HS-5 (cell line): ENCODE measurements at regions not wholly inside any gene's neighbourhood (a gene's known extent, or its start where the extent isn't known, plus 50 kb on each side); places are given as distances from the start of the nearest gene placed in this dataset.
"Not testable (repeated sequence)": the region's sequence is repeated elsewhere in the genome, so short reads cannot be mapped to it uniquely, and the experiment has no call there.

ENCODE experiments used
- DNase-seq: peaks from one replicate; pipeline ENCODE4 v3.0.0-alpha.2; 2012; ENCODE audit warnings: low read depth

- DNase-seq = no peak
Observed at GRCh38 chr4:100631281-100631968, 113.6 kb upstream of the EMCN start.

DNA sequence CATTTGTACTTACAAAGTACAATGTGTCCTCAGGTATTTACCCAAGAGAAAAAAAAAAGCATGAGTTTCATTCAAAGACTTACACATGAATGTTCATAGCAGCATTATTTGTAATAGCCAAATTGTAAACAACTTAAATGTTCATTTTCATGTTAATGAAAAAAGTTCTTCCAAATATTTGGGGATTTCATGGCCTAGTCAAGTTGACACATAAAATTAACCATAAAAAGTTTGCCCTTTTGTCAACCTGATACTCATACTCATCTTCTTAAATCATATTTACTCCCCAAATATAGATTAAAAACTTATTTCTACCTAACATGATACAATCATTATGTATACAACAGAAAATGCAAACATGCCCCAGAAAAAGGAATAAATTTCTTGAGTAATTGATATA lies 112.5 kb upstream of the EMCN start:
- DNase-seq = no peak

- DNase-seq = no peak
Observed at GRCh38 chr4:100609810-100610209, 92.0 kb upstream of the EMCN start.

GRCh38 chr4:100608651-100609050 lies 90.8 kb upstream of the EMCN start:
- not testable (repeated sequence) for DNase-seq

DNA sequence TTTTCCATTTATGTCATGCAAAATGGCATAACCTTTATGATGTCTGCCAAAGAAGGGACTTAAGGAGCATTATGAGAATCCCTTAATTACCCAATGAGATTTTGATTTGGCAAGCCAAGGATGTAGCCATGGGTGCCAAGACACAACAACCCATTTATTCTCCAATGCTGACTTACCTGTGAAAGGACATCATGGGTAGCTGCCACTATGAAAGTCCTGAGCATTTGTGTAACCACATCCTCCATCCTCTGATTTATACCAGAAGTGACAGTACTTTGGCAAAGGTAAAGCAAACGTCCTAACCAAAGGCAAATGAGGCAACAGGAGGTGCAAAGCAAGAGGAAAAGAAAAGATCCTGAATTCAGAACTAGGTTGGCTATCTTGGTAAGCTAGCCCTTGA lies 87.3 kb upstream of the EMCN start:
- DNase-seq = no peak

GRCh38 chr4:100593935-100594334 lies 76.1 kb upstream of the EMCN start:
- DNase-seq = no peak

GRCh38 chr4:100591161-100591876 lies 73.5 kb upstream of the EMCN start:
- no peak for DNase-seq

DNA sequence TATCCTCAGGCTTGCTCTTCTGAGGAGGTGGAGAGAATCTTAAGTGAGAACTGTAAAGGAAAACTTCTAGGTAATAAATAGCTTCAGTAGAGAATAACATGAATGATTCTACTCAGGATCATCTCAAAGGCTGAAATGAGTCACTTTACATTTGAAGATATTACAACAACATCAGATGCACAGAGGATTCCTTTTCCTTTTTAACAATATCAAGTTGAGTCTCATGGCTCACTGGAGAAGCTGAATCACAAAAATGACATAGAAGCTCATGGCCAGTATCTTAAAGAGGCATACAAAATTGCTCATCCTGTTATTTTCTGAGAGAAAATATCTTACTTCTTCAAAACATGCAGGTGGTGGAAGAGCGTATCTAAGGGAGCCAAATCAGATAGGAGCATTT lies 72.5 kb upstream of the EMCN start:
- DNase-seq = no peak

GRCh38 chr4:100588076-100588475 lies 70.3 kb upstream of the EMCN start:
- DNase-seq = no peak

DNA sequence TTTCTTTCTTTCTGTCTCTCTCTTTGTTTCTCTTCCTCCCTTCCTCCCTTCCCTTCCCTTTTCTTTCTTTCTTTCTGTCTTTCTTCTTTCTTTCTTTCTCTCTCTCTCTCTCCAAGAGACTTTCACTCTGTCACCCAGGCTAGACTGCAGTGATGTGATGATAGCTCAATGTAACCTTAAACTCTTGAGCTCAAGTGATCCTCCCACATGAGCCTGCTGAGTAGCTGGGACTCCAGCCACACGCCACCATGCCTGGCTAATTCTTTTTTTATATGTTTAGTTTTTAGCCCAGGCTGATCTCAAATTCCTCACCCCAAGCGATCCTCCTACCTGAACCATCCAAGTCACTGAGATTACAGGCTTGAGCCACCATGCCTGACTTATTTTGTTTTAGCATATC lies 64.3 kb upstream of the EMCN start:
- no peak for DNase-seq

- no peak for DNase-seq
Observed at GRCh38 chr4:100581337-100581736, 63.5 kb upstream of the EMCN start.

- no peak for DNase-seq
Observed at GRCh38 chr4:100576570-100576969, 58.7 kb upstream of the EMCN start.

- DNase-seq = no peak
Observed at GRCh38 chr4:100574607-100575006, 56.8 kb upstream of the EMCN start.

DNA sequence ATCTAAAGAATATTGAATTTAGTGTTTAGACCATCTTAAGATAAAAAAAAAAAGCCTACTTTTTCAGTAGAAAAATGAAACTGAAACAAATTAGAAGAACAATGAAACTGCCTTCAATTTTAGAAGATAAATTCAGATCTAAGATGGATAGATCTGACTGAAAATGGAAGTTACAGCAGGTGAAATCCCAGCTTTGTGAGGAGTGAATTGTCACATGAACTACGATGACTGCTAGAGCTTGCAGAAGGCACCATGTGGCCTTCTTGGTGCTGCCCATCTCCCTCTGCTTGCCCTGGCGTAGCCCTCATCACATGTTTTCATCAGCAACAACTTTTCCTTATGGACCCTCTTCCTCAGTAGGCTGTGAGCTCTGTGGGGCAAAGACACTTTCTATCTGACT lies 51.4 kb upstream of the EMCN start:
- DNase-seq = no peak
